Fibroblast of lung (primary cell): ENCODE measurements at regions not wholly inside any gene's neighbourhood (a gene's known extent, or its start where the extent isn't known, plus 50 kb on each side); places are given as distances from the start of the nearest gene placed in this dataset.
"Not testable (repeated sequence)": the region's sequence is repeated elsewhere in the genome, so short reads cannot be mapped to it uniquely, and the experiment has no call there.

Experiments used
- CTCF ChIP-seq, 2 donors: IDR thresholded peaks in 1 of 2; conservative IDR thresholded peaks in 1 of 2; 1 replicate in 1 of 2; 2 replicates in 1 of 2; pipeline ENCODE4 v1.5.1; 2011 to 2012; ENCODE audit warnings: low read length in 2 of 2, control low read depth in 1 of 2, inconsistent platforms in 1 of 2, low read depth in 1 of 2, mild to moderate bottlenecking in 1 of 2
- EZH2 ChIP-seq: IDR thresholded peaks from 2 replicates; pipeline ENCODE4 v1.5.1; 2012; ENCODE audit warnings: low read length, control low read depth, mild to moderate bottlenecking; ENCODE audit errors: missing control alignments

- TF ChIP-seq CTCF (conservative IDR thresholded peaks at IDR 0.05 in 1 of 2, IDR thresholded peaks at IDR 0.05 in 1 of 2; ENCODE audit: low read depth in 1 of 2, low read length in 2 of 2); EZH2: not testable (repeated sequence)
Measured at GRCh38 chr15:92804610-92804936, 95.6 kb upstream of the CHD2 start.
